A549 (cell line): ENCODE measurements at regions not wholly inside any gene's neighbourhood (a gene's known extent, or its start where the extent isn't known, plus 50 kb on each side); places are given as distances from the start of the nearest gene placed in this dataset.

Experiments
- MYC ChIP-seq: IDR thresholded peaks from 2 replicates; pipeline ENCODE4 v1.6.1; 2012; ENCODE audit warnings: mild to moderate bottlenecking, inconsistent platforms, low read length, improper control_type of control experiment, borderline replicate concordance
- NR3C1 ChIP-seq: fragments of >200 bp; sonication (Bioruptor Twin); formaldehyde crosslinking; IDR thresholded peaks from 3 replicates; pipeline ENCODE4 v1.6.1; 2017
- PHF8 ChIP-seq: fragments of 200-600 bp; sonication (generic); IDR thresholded peaks from 2 replicates; pipeline ENCODE4 v1.6.1; 2016; ENCODE audit warnings: low read depth, mild to moderate bottlenecking, antibody characterized with exemption, moderate library complexity, borderline replicate concordance

- TF ChIP-seq MYC (no peak), NR3C1 (no peak), PHF8 (no peak)
These were observed 93.4 kb downstream of the ISX start for GRCh38 chr22:35159343-35159742.
